ENCODE measurements at regions not wholly inside any gene's neighbourhood (a gene's known extent, or its start where the extent isn't known, plus 50 kb on each side); places are given as distances from the start of the nearest gene placed in this dataset.

DNA sequence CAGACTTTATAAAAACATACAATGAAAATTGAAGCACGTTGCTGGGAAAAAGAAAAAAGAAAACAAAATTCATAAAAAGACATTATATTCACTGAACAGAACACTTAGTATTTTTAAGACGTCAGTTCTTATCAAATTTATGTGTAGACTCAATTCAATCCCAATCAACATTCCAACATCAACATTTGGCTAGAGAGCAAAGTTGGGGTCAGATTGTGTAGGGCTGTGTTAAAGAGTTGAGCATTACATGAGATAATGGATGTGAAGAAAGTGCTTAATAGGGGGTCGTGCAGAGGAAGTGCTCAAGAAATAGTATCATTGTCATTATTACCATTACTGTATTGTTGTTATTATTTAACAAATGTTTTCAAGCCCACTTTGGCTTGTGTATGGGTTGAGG lies 154.1 kb upstream of the TNP1 start:
- TF ChIP-seq POLR2AphosphoS5 (IDR thresholded peaks at IDR 0.05; ENCODE audit: borderline replicate concordance, low read depth, low read length) = no peak
- no peak for TF ChIP-seq EZH2 (IDR thresholded peaks at IDR 0.05)
- TF ChIP-seq FOXP2 (optimal IDR thresholded peaks at IDR 0.05; ENCODE audit: control extremely low read depth, extremely low read length, insufficient read depth) = no peak

All from SK-N-MC (cell line).